ENCODE measurements at regions not wholly inside any gene's neighbourhood (a gene's known extent, or its start where the extent isn't known, plus 50 kb on each side); places are given as distances from the start of the nearest gene placed in this dataset.
A peak's percentile ranks its signal among the peaks of the same experiment; 100 is the strongest.
"Not testable (repeated sequence)": the region's sequence is repeated elsewhere in the genome, so short reads cannot be mapped to it uniquely, and the experiment has no call there.

DNA sequence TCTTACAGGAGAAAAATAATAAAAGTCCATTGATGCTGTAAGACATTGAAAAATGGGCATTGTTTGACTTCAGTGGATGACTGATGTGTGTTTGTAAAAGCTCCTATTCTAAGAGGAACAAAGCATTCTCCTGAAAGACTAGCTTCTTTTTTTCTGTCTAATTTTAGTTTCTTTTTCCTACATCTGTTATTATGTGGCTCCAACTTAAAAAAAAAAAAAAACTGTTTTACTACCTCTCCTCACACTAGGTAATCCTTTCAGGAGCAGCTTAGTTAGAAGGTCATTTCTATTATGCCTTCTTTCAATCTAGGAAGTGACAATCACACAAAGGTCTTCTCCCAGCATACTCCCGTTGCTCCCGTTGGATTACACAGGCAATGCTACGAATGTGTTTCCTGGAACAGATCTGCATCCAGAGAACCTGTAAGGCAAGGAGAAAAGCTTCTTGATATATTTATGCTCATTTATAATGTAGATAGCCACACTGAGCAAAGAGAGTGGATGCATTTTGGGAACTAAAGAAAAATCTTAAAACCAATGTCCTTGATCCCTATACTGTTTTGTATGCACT lies 595.1 kb upstream of the CCDC179 start:
- TF ChIP-seq, protein P1, sequence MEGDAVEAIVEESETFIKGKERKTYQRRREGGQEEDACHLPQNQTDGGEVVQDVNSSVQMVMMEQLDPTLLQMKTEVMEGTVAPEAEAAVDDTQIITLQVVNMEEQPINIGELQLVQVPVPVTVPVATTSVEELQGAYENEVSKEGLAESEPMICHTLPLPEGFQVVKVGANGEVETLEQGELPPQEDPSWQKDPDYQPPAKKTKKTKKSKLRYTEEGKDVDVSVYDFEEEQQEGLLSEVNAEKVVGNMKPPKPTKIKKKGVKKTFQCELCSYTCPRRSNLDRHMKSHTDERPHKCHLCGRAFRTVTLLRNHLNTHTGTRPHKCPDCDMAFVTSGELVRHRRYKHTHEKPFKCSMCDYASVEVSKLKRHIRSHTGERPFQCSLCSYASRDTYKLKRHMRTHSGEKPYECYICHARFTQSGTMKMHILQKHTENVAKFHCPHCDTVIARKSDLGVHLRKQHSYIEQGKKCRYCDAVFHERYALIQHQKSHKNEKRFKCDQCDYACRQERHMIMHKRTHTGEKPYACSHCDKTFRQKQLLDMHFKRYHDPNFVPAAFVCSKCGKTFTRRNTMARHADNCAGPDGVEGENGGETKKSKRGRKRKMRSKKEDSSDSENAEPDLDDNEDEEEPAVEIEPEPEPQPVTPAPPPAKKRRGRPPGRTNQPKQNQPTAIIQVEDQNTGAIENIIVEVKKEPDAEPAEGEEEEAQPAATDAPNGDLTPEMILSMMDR (IDR thresholded peaks at IDR 0.05; ENCODE audit: unreplicated experiment in 3 of 3) = no peak
- Mint-ChIP-seq H3K36me3 (ENCODE audit: low read depth) (no peaks in the 10 kb centered on the region), H3K9me3 (no peaks in the 10 kb centered on the region), H3K4me3 (no peak overlapping the region), H3K27ac (no peak overlapping the region), H3K27me3 (ENCODE audit: low read depth) (no peaks in the 10 kb centered on the region), H3K4me1 (peaks cover 9% of the 10 kb centered on the region)

DNA sequence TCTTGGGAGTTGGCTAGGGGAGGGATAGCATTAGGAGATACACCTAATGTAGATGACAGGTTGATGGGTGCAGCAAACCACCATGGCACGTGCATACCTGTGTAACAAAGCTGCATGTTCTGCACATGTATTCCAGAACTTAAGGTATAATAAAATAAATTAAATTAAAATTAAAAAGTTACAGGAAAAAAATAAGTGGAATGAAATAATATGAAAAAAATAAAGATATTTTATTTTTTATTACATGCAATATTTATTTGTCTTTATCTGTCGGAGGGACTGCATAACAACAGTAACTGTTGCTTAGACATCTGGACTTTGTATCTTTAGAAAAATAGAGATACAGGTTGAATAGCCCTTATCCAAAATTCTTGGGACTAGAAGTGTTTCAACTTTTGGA lies 597.4 kb upstream of the CCDC179 start:
- no peaks in the 10 kb centered on the region for H3K36me3 Mint-ChIP-seq (ENCODE audit: low read depth)
- TF ChIP-seq, protein P1 (IDR thresholded peaks at IDR 0.05; ENCODE audit: unreplicated experiment in 3 of 3) = no peak
- no peaks in the 10 kb centered on the region for H3K9me3 Mint-ChIP-seq
- peaks cover 9% of the 10 kb centered on the region for H3K4me1 Mint-ChIP-seq
- H3K27me3 Mint-ChIP-seq (ENCODE audit: low read depth) = no peaks in the 10 kb centered on the region
- H3K27ac Mint-ChIP-seq = no peak overlapping the region
- no peak overlapping the region for H3K4me3 Mint-ChIP-seq

DNA sequence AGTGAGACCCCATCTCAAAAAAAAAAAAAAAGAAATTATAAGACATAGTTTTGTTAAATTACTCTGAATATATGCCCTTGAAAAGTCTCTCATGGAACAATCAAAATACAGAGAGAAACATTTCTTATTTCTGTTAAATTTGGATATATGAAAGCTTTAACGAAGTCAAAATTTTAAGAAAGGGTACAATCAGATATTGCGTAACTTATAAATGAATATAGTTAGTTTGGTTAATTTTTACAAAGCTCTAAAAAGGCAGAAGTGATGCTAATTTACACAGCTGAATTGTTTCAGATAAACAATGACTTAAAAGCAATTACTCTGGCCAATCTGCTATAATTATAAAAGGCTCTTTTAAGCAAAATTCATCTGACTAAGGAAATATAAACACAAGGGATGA lies 611.6 kb upstream of the CCDC179 start:
- Mint-ChIP-seq H3K36me3 (ENCODE audit: low read depth) (no peaks in the 10 kb centered on the region), H3K27me3 (ENCODE audit: low read depth) (peaks cover 4% of the 10 kb centered on the region), H3K9me3 (no peaks in the 10 kb centered on the region), H3K4me3 (no peak overlapping the region), H3K27ac (no peak overlapping the region), H3K4me1 (no peaks in the 10 kb centered on the region)
- TF ChIP-seq, protein P1 (IDR thresholded peaks at IDR 0.05; ENCODE audit: unreplicated experiment in 3 of 3) = no peak

DNA sequence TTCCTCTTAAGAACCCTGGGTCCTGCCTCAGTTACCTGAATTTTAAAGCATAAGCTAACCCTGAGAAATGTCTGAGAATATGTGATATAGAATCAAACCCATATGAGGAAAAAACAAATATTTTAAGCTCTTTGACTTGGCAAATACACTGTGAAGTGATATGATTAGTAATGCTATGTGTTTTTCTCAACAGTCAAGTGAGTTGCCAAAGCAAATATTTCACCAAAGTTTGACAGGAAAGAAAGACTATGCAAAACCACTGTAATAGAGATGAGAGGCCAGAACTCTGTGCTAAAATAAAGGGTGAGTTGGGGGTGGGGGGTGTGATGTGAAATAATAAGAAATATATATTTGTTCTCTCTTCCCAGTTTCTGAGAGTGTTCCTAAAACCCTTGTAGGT lies 613.5 kb upstream of the CCDC179 start:
- H3K9me3 Mint-ChIP-seq = no peaks in the 10 kb centered on the region
- H3K27ac Mint-ChIP-seq = no peak overlapping the region
- no peak overlapping the region for H3K4me3 Mint-ChIP-seq
- peaks cover 4% of the 10 kb centered on the region for H3K27me3 Mint-ChIP-seq (ENCODE audit: low read depth)
- no peaks in the 10 kb centered on the region for H3K36me3 Mint-ChIP-seq (ENCODE audit: low read depth)
- TF ChIP-seq, protein P1 (IDR thresholded peaks at IDR 0.05; ENCODE audit: unreplicated experiment in 3 of 3) = no peak
- H3K4me1 Mint-ChIP-seq = no peaks in the 10 kb centered on the region

DNA sequence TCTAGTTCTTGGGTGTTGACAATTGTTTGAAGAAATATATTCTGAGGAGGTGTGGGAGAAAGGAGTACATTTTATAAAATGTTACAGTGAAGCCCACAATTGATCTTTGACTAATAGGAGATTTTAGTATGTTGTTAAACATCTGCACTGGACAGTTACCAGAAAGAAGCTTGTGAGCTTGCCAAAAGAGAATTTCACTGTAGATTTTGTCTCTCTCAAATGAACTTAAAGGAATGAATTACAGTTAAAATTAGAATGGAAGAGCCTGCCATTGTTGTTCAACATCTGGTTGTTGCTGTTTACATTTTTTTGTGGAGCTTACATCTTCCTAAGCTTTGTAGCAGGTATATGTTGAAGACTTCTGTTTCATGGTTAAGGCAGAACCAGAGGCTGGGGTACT lies 620.5 kb upstream of the CCDC179 start:
- Mint-ChIP-seq H3K27ac (peak overlapping the region in 1 of 3 experiments; percentile 18), H3K27me3 (ENCODE audit: low read depth) (no peaks in the 10 kb centered on the region), H3K9me3 (peaks cover 10% of the 10 kb centered on the region), H3K4me1 (peaks cover 8% of the 10 kb centered on the region), H3K36me3 (ENCODE audit: low read depth) (no peaks in the 10 kb centered on the region), H3K4me3 (no peak overlapping the region)
- TF ChIP-seq, protein P1 (IDR thresholded peaks at IDR 0.05; ENCODE audit: unreplicated experiment in 3 of 3) = no peak

DNA sequence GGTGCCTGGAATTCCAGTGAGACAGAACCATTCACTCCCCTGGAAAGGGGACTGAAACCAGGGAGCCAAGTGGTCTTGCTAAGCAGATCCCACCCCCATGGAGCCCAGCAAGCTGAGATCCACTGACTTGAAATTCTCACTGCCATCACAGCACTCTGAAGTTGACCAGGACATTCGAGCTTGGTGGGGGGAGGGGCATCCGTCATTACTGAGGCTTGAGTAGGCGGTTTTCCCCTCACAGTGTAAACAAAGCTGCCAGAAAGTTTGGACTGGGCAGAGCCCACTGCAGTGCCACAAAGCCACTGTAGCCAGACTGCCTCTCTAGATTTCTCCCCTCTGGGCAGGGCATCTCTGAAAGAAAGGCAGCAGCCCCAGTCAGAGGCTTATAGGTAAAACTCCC lies 623.9 kb upstream of the CCDC179 start:
- H3K9me3 Mint-ChIP-seq = peaks cover 37% of the 10 kb centered on the region
- not testable (repeated sequence) for H3K27ac Mint-ChIP-seq; H3K4me1 Mint-ChIP-seq; H3K36me3 Mint-ChIP-seq (ENCODE audit: low read depth); H3K27me3 Mint-ChIP-seq (ENCODE audit: low read depth); H3K4me3 Mint-ChIP-seq

DNA sequence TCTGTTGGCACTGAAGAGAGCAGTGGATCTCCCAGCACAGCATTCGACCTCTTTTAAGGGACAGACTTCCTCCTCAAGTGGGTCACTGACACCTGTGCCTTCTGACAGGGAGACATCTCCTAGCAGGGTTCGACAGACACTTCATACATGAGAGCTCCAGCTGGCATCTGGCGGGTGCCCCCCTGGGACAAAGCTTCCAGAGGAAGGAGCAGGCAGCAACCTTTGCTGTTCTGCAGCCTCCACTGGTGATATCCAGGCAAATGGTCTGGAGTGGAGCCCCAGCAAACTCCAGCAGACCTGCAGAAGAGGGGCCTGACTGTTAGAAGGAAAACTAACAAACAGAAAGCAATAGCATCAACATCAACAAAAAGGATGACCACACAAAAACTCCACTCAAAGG lies 624.3 kb upstream of the CCDC179 start:
- H3K36me3 Mint-ChIP-seq (ENCODE audit: low read depth); H3K4me3 Mint-ChIP-seq; H3K4me1 Mint-ChIP-seq; H3K27ac Mint-ChIP-seq; H3K27me3 Mint-ChIP-seq (ENCODE audit: low read depth): not testable (repeated sequence)
- H3K9me3 Mint-ChIP-seq = peaks cover 37% of the 10 kb centered on the region
